HG02970 (cell line): ENCODE measurements at regions not wholly inside any gene's neighbourhood (a gene's known extent, or its start where the extent isn't known, plus 50 kb on each side); places are given as distances from the start of the nearest gene placed in this dataset.
"Not testable (repeated sequence)": the region's sequence is repeated elsewhere in the genome, so short reads cannot be mapped to it uniquely, and the experiment has no call there.

ENCODE experiments used
- ATAC-seq: cut with Tn5 transposase; IDR thresholded peaks from one replicate; pipeline ENCODE4 v1.9.1; 2021; ENCODE audit warnings: mild to moderate bottlenecking, moderate library complexity, moderate number of reproducible peaks; ENCODE audit not compliant: unreplicated experiment, low FRiP score

DNA sequence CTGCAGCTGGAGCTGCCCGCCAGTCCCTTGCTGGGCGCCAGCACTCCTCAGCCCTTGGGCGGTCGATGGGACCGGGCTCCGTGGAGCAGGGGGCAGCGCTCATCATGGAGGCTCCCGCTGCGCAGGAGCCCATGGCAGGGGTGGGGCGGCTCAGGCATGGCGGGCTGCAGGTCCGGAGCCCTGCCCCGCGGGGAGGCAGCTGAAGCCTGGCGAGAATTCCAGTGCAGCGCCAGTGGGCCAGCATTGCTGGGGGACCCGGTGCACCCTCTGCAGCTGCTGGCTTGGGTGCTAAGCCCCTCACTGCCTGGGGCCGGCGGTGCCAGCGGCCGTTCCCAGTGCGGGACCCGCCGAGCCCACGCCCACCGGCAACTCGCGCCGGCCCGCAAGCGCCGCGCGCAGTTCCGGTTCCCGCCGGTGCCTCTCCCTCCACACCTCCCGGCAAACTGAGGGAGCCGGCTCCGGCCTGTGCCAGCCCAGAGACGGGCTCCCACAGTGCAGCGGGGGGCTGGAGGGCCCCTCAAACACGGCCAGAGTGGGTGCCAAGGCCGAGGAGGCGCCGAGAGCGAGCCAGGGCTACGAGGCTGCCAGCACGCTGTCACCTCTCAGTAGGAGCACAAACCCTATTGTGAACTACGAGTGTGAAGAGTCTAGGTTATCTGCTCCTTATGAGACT is 687.1 kb downstream of the PCDH17 start:
- no peak for ATAC-seq

DNA sequence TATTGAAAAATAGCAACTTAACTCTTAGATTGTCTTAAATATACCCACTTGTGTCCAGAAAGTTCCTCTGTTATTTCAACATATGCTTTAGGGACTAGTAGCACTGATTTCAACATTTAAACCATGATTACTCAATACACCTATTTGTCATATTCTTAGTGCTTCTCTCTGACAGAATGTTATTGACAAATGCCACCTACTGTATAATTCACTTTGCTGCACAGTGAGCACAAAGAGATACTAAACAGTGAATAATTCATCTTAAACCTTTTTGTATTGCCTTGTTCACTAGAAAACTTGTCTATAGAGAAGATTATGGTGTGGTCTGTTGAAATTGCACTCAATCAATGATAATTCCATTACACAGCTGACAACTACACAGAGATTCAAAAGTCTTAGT is 692.6 kb downstream of the PCDH17 start:
- no peak for ATAC-seq

- no peak for ATAC-seq
Observed at GRCh38 chr13:58329746-58330145, 698.2 kb downstream of the PCDH17 start.

DNA sequence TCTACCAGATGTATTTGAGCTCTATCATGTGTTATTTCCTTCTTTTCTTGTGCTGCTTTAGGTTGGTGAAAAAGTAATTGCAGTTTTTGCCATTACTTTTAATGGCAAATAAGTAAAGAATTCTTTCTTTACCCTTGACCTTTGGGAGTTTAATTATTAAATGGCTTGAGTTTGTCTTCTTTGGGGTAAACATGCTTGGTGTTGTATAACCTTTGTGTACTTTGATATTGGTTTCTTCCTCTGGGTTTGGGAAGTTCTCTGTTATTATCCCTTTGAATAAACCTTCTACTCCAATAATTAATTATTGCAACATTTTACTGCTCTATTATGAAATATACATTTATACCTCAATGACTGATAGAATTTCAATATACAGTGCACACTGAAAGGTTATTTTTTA is 709.4 kb downstream of the PCDH17 start:
- no peak for ATAC-seq

GRCh38 chr13:58341318-58341717 is 709.8 kb downstream of the PCDH17 start:
- ATAC-seq, result no peak

DNA sequence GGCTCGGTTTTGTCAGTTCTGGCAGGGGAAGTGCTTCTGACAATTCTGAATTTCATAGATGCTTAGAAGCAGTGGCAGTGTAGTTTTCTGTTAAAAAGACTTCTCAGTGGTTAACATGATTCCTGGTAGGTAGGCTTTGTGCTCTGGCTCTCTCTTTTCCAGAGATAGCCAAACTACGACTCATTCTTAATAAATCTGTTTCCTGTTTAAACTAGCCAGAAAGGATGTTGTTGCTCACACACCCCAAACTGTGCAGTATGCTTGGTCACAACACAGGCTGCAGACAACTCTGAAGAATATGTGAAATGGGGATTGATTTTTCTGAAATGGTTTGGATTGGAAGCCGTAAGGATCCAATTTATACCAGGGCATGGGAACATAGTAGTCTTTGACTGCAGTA is 711.5 kb downstream of the PCDH17 start:
- no peak for ATAC-seq

- not testable (repeated sequence) for ATAC-seq
Observed at GRCh38 chr13:58352100-58352499, 720.6 kb downstream of the PCDH17 start.

GRCh38 chr13:58369936-58370335 is 738.4 kb downstream of the PCDH17 start:
- ATAC-seq, result no peak

DNA sequence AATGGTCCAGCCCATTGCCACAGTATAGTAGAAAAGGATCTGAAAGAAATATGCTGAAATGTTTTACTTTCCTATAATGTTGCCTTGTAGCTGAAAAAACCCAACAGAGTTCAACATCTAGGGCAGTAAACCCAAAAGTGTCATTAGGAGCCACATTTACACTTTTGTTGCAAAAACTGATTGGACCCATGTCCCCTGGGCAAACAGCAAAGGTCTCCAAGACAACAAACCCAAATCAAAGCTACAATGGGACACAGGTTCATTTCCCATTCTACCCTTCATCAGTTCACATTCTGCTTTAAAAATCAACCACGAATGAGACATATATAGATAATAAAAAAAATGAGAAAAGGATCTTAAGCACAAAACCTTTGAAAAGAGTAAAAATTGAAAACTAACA is 744.8 kb downstream of the PCDH17 start:
- ATAC-seq, result no peak

DNA sequence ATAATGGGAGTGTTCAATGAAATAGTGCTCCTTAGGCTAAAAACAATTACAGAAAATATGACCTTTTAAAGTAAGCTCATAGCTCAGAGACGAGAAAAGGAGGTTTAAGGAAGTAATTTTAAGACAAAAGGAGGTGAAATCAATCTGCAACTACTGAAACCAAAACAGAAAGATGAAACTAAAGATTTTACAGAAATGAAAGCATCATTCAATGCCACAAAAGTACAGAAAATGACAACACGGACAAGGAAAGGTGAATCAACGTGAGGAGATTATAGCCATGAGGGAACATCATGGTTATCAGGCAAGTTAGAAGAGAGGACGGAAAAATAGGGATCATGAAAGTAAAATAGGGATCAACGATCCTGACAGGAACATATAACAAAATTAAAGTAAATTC is 745.2 kb downstream of the PCDH17 start:
- no peak for ATAC-seq

DNA sequence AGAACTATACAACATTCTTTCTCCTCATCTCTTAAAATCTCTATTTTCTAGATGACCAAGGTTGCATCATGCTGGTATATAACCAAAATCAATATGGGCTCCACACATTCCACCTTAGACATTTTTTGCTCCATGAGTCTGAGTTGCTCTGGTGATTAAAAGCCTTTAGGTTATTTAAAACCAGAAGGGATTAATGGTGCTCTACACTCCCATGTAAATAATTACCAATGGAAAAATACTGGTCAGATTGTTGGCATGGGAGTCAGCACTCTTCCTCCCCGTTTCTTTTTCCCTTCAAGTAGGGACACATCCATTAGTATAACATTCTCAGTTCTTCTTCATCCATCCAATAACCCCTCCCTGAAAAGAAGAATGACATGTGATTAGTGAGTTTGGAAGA is 747.7 kb downstream of the PCDH17 start:
- ATAC-seq, result no peak

GRCh38 chr13:58385336-58385735 is 753.8 kb downstream of the PCDH17 start:
- not testable (repeated sequence) for ATAC-seq

GRCh38 chr13:58397596-58398387 is 766.2 kb downstream of the PCDH17 start:
- ATAC-seq, result no peak

DNA sequence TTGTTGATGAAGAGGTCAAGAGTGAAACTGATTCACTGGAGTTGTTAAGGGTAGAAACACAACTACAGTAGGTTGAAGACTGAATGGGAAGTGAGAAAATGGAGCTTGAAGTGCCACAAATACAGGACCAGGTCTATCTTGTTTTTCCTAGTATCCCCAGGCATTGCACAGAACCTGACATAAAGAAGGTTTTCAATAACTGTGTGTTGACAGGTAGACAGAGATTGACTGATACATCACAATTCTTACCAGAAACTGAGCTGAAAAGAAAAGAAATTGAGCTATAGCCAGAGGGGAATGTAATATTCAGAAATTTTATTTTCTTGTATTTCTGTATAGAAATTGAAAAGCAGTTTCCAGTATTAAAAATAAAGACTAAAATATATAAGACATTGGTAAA is 767.7 kb downstream of the PCDH17 start:
- ATAC-seq, result no peak

GRCh38 chr13:58406545-58406944 is 775.0 kb downstream of the PCDH17 start:
- no peak for ATAC-seq

DNA sequence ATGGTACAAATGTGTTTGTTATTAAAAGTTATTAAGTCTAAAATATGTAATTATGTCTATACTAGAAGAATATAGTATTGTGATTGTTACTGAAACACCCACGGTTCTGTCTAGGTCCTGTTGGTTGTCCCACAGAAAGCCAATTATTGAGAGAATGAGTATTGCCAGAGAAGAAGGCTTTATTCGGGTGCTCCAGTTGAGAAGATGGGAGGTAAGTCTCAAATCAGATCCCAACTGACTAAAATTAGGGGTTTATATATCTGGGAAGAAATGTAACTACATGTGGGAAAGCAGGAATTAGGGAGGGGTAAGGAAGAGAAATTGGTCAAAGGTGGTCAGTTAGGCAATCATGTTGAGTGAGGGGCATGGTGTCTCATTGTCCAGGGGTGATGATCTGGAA is 798.4 kb downstream of the PCDH17 start:
- ATAC-seq, result no peak

GRCh38 chr13:58434943-58435342 is 803.4 kb downstream of the PCDH17 start:
- ATAC-seq, result no peak

DNA sequence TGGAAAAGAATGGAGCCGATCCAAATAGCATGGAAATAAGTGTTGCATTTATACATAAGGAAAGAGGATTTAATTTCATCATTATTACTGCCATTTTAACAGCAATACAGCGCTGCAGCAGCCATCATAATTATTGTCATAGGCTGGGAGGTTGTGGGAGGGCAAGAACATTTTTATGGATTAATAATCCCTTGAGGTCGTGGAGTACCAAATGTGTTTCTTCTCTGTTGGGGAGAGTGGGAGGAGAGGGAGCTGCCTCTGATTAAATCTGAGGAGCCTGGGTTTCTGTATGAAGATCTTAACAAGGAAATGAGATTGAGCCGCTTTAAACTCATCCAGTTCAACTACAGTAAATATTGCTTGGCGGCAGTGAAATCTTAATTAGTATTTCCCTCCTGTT is 805.9 kb downstream of the PCDH17 start:
- ATAC-seq, result no peak

- ATAC-seq, result no peak
Observed at GRCh38 chr13:58446979-58447378, 815.4 kb downstream of the PCDH17 start.

GRCh38 chr13:58452123-58452623 is 820.6 kb downstream of the PCDH17 start:
- no peak for ATAC-seq

DNA sequence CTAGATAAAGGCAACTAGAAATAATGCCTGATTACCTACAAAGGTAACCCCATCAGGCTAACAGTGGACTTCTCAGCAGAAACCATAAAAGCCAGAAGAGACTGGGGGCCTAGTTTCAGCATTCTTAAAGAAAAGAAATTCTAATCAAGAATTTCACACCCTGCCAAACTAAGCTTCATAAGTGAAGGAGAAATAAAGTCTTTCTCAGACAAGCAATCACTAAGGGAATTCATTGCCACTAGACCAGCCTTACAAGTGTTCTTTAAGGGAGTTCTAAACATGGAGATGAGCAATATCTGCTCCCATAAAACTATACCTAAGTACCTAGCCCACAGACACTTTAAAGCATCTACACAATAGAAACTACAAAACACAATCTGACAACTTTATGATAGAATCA is 823.5 kb downstream of the PCDH17 start:
- ATAC-seq, result no peak

GRCh38 chr13:58461217-58461616 is 829.7 kb downstream of the PCDH17 start:
- ATAC-seq, result no peak
